ENCODE measurements at regions not wholly inside any gene's neighbourhood (a gene's known extent, or its start where the extent isn't known, plus 50 kb on each side); places are given as distances from the start of the nearest gene placed in this dataset.

DNA sequence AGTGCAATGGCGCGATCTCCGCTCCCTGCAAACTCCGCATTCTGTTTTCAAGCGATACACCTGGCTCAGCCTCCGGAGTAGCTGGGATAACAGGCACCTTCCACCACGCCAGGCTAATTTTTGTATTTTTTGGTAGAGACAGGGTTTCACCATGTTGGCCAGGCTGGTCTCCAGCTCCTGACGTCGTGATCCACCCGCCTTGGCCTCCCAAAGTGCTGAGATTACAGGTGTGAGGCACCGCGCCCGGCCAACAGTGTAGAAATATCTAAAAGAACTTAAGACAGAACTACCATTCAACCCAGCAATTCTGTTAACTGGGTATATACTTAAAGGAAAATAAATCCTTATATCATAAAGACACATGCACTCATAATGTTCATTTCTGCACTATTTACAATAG, 335.3 kb upstream of the LUZP2 start:
- TF ChIP-seq, protein P1, sequence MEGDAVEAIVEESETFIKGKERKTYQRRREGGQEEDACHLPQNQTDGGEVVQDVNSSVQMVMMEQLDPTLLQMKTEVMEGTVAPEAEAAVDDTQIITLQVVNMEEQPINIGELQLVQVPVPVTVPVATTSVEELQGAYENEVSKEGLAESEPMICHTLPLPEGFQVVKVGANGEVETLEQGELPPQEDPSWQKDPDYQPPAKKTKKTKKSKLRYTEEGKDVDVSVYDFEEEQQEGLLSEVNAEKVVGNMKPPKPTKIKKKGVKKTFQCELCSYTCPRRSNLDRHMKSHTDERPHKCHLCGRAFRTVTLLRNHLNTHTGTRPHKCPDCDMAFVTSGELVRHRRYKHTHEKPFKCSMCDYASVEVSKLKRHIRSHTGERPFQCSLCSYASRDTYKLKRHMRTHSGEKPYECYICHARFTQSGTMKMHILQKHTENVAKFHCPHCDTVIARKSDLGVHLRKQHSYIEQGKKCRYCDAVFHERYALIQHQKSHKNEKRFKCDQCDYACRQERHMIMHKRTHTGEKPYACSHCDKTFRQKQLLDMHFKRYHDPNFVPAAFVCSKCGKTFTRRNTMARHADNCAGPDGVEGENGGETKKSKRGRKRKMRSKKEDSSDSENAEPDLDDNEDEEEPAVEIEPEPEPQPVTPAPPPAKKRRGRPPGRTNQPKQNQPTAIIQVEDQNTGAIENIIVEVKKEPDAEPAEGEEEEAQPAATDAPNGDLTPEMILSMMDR (IDR thresholded peaks at IDR 0.05), result no peak
- TF ChIP-seq POLR2A (IDR thresholded peaks at IDR 0.05), result no peak

Measured in suprapubic skin (tissue), 3 donors.